Neural progenitor cell (in vitro differentiated cells): ENCODE measurements at regions not wholly inside any gene's neighbourhood (a gene's known extent, or its start where the extent isn't known, plus 50 kb on each side); places are given as distances from the start of the nearest gene placed in this dataset.
A peak's percentile ranks its signal among the peaks of the same experiment; 100 is the strongest.

Source experiments
- DNase-seq: peaks from one replicate; pipeline ENCODE4 v3.0.0-alpha.2; 2016; ENCODE audit warnings: low spot score
- H2AFZ ChIP-seq: fragments of 200-600 bp; sonication (generic); replicated peaks from 2 replicates; pipeline ENCODE4 v1.6.1; 2016; ENCODE audit warnings: antibody characterized with exemption
- H3F3A ChIP-seq: fragments of 200-600 bp; sonication (generic); 2 replicates; pipeline ENCODE4 v1.6.1; 2016; ENCODE audit warnings: antibody characterized with exemption, low read depth
- H3K27ac ChIP-seq: fragments of 200-600 bp; sonication (generic); 2 replicates; pipeline ENCODE4 v1.5.1; 2016; ENCODE audit warnings: mild to moderate bottlenecking
- H3K27me3 ChIP-seq: fragments of 200-600 bp; sonication (generic); 2 replicates; pipeline ENCODE4 v1.6.1; 2016; ENCODE audit warnings: mild to moderate bottlenecking, moderate library complexity
- H3K36me3 ChIP-seq: fragments of 200-600 bp; sonication (generic); 2 replicates; pipeline ENCODE4 v1.5.1; 2016
- H3K4me1 ChIP-seq: fragments of 200-600 bp; sonication (generic); 2 replicates; pipeline ENCODE4 v1.6.1; 2016; ENCODE audit warnings: mixed run types
- H3K4me2 ChIP-seq: fragments of 200-600 bp; sonication (generic); 2 replicates; pipeline ENCODE4 v1.6.1; 2016
- H3K4me3 ChIP-seq: fragments of 200-600 bp; sonication (generic); 2 replicates; pipeline ENCODE4 v1.5.1; 2016
- H3K79me2 ChIP-seq: fragments of 200-600 bp; sonication (generic); 2 replicates; pipeline ENCODE4 v1.6.1; 2016; ENCODE audit warnings: low read depth
- H3K9ac ChIP-seq: fragments of 200-600 bp; sonication (generic); 2 replicates; pipeline ENCODE4 v1.6.1; 2016
- H3K9me3 ChIP-seq: fragments of 200-600 bp; sonication (generic); 2 replicates; pipeline ENCODE4 v1.5.1; 2016; ENCODE audit warnings: low read depth
- H4K20me1 ChIP-seq: fragments of 200-600 bp; sonication (generic); 2 replicates; pipeline ENCODE4 v1.6.1; 2016; ENCODE audit warnings: low read depth
- H3K27ac Mint-ChIP-seq: 3 replicates; pipeline ENCODE4 v1.8.0; 2021; ENCODE audit warnings: mixed read lengths
- H3K27me3 Mint-ChIP-seq: 2 replicates; pipeline ENCODE4 v1.8.0; 2022; ENCODE audit warnings: low read depth, mild to moderate bottlenecking, inconsistent platforms, moderate library complexity, mixed read lengths; ENCODE audit not compliant: insufficient read depth
- H3K36me3 Mint-ChIP-seq: 3 replicates; pipeline ENCODE4 v1.8.0; 2021; ENCODE audit warnings: mixed read lengths
- H3K4me1 Mint-ChIP-seq: 3 replicates; pipeline ENCODE4 v1.8.0; 2021; ENCODE audit warnings: mixed read lengths
- H3K4me3 Mint-ChIP-seq: 3 replicates; pipeline ENCODE4 v1.8.0; 2021; ENCODE audit warnings: mild to moderate bottlenecking, moderate library complexity, mixed read lengths
- H3K9me3 Mint-ChIP-seq: 3 replicates; pipeline ENCODE4 v1.8.0; 2020; ENCODE audit warnings: mixed read lengths
- EZH2 ChIP-seq: fragments of 200-600 bp; sonication (generic); IDR thresholded peaks from 2 replicates; pipeline ENCODE4 v1.6.1; 2017; ENCODE audit warnings: antibody characterized with exemption, mild to moderate bottlenecking, moderate library complexity
- EZH2phosphoT487 ChIP-seq: fragments of 200-600 bp; sonication (generic); IDR thresholded peaks from 2 replicates; pipeline ENCODE4 v1.6.1; 2017; ENCODE audit warnings: antibody characterized with exemption
- TF ChIP-seq, protein P1 (sequence below): fragments of 200-600 bp; sonication (generic); IDR thresholded peaks from 2 replicates; pipeline ENCODE4 v1.5.1; 2017; ENCODE audit warnings: antibody characterized with exemption, mild to moderate bottlenecking

DNA sequence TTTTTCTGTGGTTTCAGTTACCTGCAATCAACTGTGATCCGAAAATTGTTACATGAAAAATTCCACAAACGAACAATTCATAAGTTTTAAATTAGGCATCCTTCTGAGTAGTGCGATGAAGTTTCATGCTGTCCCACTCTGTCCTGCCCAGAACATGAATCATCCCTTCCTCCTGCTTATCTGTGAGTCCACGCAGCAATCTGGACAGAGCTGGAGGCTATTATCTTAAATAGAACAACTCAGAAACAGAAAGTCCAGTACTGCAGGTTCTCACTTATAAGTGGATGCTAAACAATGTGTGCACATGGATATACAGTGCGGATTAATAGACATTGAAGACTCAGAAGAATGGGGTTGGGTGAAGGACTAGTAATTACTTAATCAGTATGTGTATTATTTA lies 583.7 kb upstream of the SPRY2 start:
- Histone ChIP-seq H3K27ac (no peak overlapping the region), H3K4me1 (no peaks in the 10 kb centered on the region), H3F3A (no peaks in the 10 kb centered on the region), H2AFZ (no peak overlapping the region), H3K27me3 (no peaks in the 10 kb centered on the region), H3K9me3 (no peaks in the 10 kb centered on the region), H4K20me1 (no peaks in the 10 kb centered on the region), H3K4me2 (no peak overlapping the region), H3K79me2 (no peaks in the 10 kb centered on the region), H3K4me3 (no peak overlapping the region), H3K9ac (no peak overlapping the region), H3K36me3 (no peaks in the 10 kb centered on the region)
- Mint-ChIP-seq H3K36me3 (no peaks in the 10 kb centered on the region), H3K27ac (no peak overlapping the region), H3K27me3 (no peaks in the 10 kb centered on the region), H3K4me3 (no peak overlapping the region), H3K9me3 (no peaks in the 10 kb centered on the region), H3K4me1 (no peaks in the 10 kb centered on the region)
- TF ChIP-seq, protein P1, sequence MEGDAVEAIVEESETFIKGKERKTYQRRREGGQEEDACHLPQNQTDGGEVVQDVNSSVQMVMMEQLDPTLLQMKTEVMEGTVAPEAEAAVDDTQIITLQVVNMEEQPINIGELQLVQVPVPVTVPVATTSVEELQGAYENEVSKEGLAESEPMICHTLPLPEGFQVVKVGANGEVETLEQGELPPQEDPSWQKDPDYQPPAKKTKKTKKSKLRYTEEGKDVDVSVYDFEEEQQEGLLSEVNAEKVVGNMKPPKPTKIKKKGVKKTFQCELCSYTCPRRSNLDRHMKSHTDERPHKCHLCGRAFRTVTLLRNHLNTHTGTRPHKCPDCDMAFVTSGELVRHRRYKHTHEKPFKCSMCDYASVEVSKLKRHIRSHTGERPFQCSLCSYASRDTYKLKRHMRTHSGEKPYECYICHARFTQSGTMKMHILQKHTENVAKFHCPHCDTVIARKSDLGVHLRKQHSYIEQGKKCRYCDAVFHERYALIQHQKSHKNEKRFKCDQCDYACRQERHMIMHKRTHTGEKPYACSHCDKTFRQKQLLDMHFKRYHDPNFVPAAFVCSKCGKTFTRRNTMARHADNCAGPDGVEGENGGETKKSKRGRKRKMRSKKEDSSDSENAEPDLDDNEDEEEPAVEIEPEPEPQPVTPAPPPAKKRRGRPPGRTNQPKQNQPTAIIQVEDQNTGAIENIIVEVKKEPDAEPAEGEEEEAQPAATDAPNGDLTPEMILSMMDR = no peak
- no peak for TF ChIP-seq EZH2
- TF ChIP-seq EZH2phosphoT487 = no peak
- DNase-seq = no peak

DNA sequence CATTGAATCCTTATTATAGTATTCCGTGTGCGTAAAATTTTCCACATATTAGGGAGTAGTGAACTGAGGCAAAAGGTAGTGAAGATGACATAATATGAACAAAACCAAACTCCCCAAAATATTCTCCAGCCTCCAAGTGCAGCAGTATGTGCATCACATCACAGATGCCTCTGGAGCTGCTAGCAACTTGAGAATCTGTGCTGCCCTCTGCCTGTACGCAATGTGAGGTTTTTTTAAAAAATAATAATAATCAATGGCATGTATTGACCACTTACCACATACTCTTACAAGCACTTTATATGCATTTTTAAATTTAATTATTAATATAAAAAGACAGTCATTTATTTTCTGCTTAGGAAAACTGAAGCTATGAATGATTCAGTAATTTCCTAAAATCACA lies 583.0 kb upstream of the SPRY2 start:
- no peak overlapping the region for H2AFZ ChIP-seq
- no peak overlapping the region for H3K27ac ChIP-seq
- no peaks in the 10 kb centered on the region for H3K36me3 Mint-ChIP-seq
- H3K9ac ChIP-seq = no peak overlapping the region
- no peaks in the 10 kb centered on the region for H4K20me1 ChIP-seq
- H3K9me3 ChIP-seq = no peaks in the 10 kb centered on the region
- H3K4me1 ChIP-seq = no peaks in the 10 kb centered on the region
- no peaks in the 10 kb centered on the region for H3K9me3 Mint-ChIP-seq
- TF ChIP-seq, protein P1 = peak; percentile 51
- TF ChIP-seq EZH2phosphoT487 (no peak), EZH2 (no peak)
- no peaks in the 10 kb centered on the region for H3K27me3 ChIP-seq
- no peaks in the 10 kb centered on the region for H3K4me1 Mint-ChIP-seq
- no peak overlapping the region for H3K4me3 Mint-ChIP-seq
- H3K79me2 ChIP-seq = no peaks in the 10 kb centered on the region
- no peak overlapping the region for H3K4me3 ChIP-seq
- H3F3A ChIP-seq = no peaks in the 10 kb centered on the region
- no peaks in the 10 kb centered on the region for H3K27me3 Mint-ChIP-seq
- DNase-seq = peak; percentile 36
- no peaks in the 10 kb centered on the region for H3K36me3 ChIP-seq
- H3K27ac Mint-ChIP-seq = no peak overlapping the region
- H3K4me2 ChIP-seq = no peak overlapping the region

DNA sequence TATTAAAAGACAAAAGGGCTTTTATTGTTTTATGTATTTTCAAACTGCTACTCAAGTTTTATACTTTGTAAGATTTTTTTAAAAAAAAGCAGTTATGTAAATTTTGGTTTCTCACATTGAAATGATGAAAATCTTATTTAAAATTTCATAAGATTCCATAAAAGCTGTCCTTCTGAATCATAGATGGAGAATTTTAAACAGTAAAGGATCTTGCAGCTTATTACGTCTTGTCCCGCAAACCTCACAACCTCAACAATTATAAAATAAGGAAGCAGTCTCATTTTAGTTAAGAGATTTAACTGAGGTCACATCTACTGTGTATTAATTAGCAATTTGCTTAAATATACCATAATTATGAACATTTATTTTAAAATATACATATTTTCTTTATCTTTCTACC lies 581.0 kb upstream of the SPRY2 start:
- Histone ChIP-seq H4K20me1 (no peaks in the 10 kb centered on the region), H3K27me3 (no peaks in the 10 kb centered on the region), H3K4me2 (no peak overlapping the region), H3K4me3 (no peak overlapping the region), H3K4me1 (no peaks in the 10 kb centered on the region), H3K9ac (no peak overlapping the region), H3F3A (no peaks in the 10 kb centered on the region), H2AFZ (no peak overlapping the region), H3K27ac (no peak overlapping the region), H3K79me2 (no peaks in the 10 kb centered on the region), H3K9me3 (no peaks in the 10 kb centered on the region), H3K36me3 (no peaks in the 10 kb centered on the region)
- no peak overlapping the region for H3K4me3 Mint-ChIP-seq
- H3K4me1 Mint-ChIP-seq = no peaks in the 10 kb centered on the region
- no peak overlapping the region for H3K27ac Mint-ChIP-seq
- TF ChIP-seq, protein P1 = no peak
- TF ChIP-seq EZH2 = no peak
- TF ChIP-seq EZH2phosphoT487 = no peak
- no peaks in the 10 kb centered on the region for H3K27me3 Mint-ChIP-seq
- peaks cover 4% of the 10 kb centered on the region for H3K9me3 Mint-ChIP-seq
- DNase-seq = no peak
- H3K36me3 Mint-ChIP-seq = no peaks in the 10 kb centered on the region

DNA sequence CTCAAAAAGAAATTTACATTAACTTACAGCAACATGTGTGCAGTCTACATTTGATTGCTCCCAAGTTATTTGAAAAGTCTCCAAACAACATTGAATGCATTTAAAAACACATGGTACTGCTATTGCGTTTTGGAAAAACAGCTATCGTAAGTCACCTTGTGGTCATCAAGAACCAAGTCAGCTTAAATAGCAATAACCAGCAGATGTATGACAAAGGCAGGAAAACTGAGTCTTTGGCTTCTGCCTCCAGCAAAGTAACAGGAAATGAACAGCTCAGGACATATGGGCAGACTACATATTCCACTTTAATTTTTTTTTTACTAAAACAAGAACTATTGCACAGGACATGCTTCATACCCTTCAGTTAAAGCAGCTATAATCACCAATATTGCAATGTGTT lies 580.6 kb upstream of the SPRY2 start:
- Histone ChIP-seq H3K27me3 (no peaks in the 10 kb centered on the region), H3K4me1 (no peaks in the 10 kb centered on the region), H3K9me3 (no peaks in the 10 kb centered on the region), H2AFZ (no peak overlapping the region), H3K4me3 (no peak overlapping the region), H3K27ac (no peak overlapping the region), H3K36me3 (no peaks in the 10 kb centered on the region), H4K20me1 (no peaks in the 10 kb centered on the region), H3K4me2 (no peak overlapping the region), H3F3A (no peaks in the 10 kb centered on the region), H3K79me2 (no peaks in the 10 kb centered on the region), H3K9ac (no peak overlapping the region)
- no peak for DNase-seq
- Mint-ChIP-seq H3K36me3 (no peaks in the 10 kb centered on the region), H3K9me3 (peaks cover 4% of the 10 kb centered on the region), H3K4me3 (no peak overlapping the region), H3K27me3 (no peaks in the 10 kb centered on the region), H3K4me1 (no peaks in the 10 kb centered on the region), H3K27ac (no peak overlapping the region)
- TF ChIP-seq EZH2 (no peak), EZH2phosphoT487 (no peak)
- TF ChIP-seq, protein P1 = no peak
